ENCODE measurements at regions not wholly inside any gene's neighbourhood (a gene's known extent, or its start where the extent isn't known, plus 50 kb on each side); places are given as distances from the start of the nearest gene placed in this dataset.

- TF ChIP-seq CTCF (IDR thresholded peaks at IDR 0.05; ENCODE audit: low read depth, low read length), result no peak
- DNase-seq (ENCODE audit: extremely low read depth, low read depth), result no peak
These were observed 1116.0 kb downstream of the BRD1 start for GRCh38 chr22:48711669-48712068.

GRCh38 chr22:48711031-48711431 is 1116.6 kb downstream of the BRD1 start:
- no peak for TF ChIP-seq CTCF (IDR thresholded peaks at IDR 0.05; ENCODE audit: low read depth, low read length)
- no peak for DNase-seq (ENCODE audit: extremely low read depth, low read depth)

- no peak for DNase-seq (ENCODE audit: extremely low read depth, low read depth)
- TF ChIP-seq CTCF (IDR thresholded peaks at IDR 0.05; ENCODE audit: low read depth, low read length), result no peak
These were observed 1117.3 kb downstream of the BRD1 start for GRCh38 chr22:48710410-48710809.

- no peak for DNase-seq (ENCODE audit: extremely low read depth, low read depth)
- no peak for TF ChIP-seq CTCF (IDR thresholded peaks at IDR 0.05; ENCODE audit: low read depth, low read length)
These were observed 1117.7 kb downstream of the BRD1 start for GRCh38 chr22:48709976-48710375.

- no peak for DNase-seq (ENCODE audit: extremely low read depth, low read depth)
- TF ChIP-seq CTCF (IDR thresholded peaks at IDR 0.05; ENCODE audit: low read depth, low read length), result no peak
These were observed 1118.2 kb downstream of the BRD1 start for GRCh38 chr22:48709453-48709852.

GRCh38 chr22:48708558-48709245 is 1119.0 kb downstream of the BRD1 start:
- DNase-seq (ENCODE audit: extremely low read depth, low read depth), result no peak
- TF ChIP-seq CTCF (IDR thresholded peaks at IDR 0.05; ENCODE audit: low read depth, low read length), result no peak

- TF ChIP-seq CTCF (IDR thresholded peaks at IDR 0.05; ENCODE audit: low read depth, low read length), result no peak
- no peak for DNase-seq (ENCODE audit: extremely low read depth, low read depth)
These were observed 1119.7 kb downstream of the BRD1 start for GRCh38 chr22:48707763-48708557.
